ENCODE measurements at regions not wholly inside any gene's neighbourhood (a gene's known extent, or its start where the extent isn't known, plus 50 kb on each side); places are given as distances from the start of the nearest gene placed in this dataset.
A peak's percentile ranks its signal among the peaks of the same experiment; 100 is the strongest.

GRCh38 chr19:28290963-28291657, 921.8 kb downstream of the UQCRFS1 start:
- Histone ChIP-seq H3K4me2 (peak overlapping the region; percentile 96), H3K9me3 (peaks cover 1% of the 10 kb centered on the region), H3K27me3 (no peaks in the 10 kb centered on the region), H3K4me3 (peak overlapping the region; percentile 11), H4K20me1 (no peaks in the 10 kb centered on the region), H3K9ac (peak overlapping the region; percentile 73), H3K4me1 (peaks cover 88% of the 10 kb centered on the region), H3K36me3 (no peaks in the 10 kb centered on the region), H3K27ac (peak overlapping the region; percentile 91)
- no peak for TF ChIP-seq Cebpa-rat (IDR thresholded peaks at IDR 0.05)

- TF ChIP-seq Cebpa-rat (IDR thresholded peaks at IDR 0.05), result no peak
- H3K4me2 ChIP-seq, result peak overlapping the region; percentile 96
- peaks cover 84% of the 10 kb centered on the region for H3K4me1 ChIP-seq
- peaks cover 7% of the 10 kb centered on the region for H3K9me3 ChIP-seq
- peak overlapping the region; percentile 91 for H3K27ac ChIP-seq
- no peaks in the 10 kb centered on the region for H3K27me3 ChIP-seq
- H3K4me3 ChIP-seq, result peak overlapping the region; percentile 58
- no peaks in the 10 kb centered on the region for H3K36me3 ChIP-seq
- peak overlapping the region; percentile 77 for H3K9ac ChIP-seq
- no peaks in the 10 kb centered on the region for H4K20me1 ChIP-seq
These were observed 923.5 kb downstream of the UQCRFS1 start for GRCh38 chr19:28289295-28290063.

GRCh38 chr19:28288572-28289264, 924.2 kb downstream of the UQCRFS1 start:
- Histone ChIP-seq H3K4me2 (peak overlapping the region; percentile 96), H3K9me3 (peaks cover 7% of the 10 kb centered on the region), H3K27me3 (no peaks in the 10 kb centered on the region), H3K4me1 (peaks cover 77% of the 10 kb centered on the region), H3K4me3 (peak overlapping the region; percentile 58), H3K36me3 (no peaks in the 10 kb centered on the region), H4K20me1 (no peaks in the 10 kb centered on the region), H3K9ac (peak overlapping the region; percentile 77), H3K27ac (peak overlapping the region; percentile 91)
- no peak for TF ChIP-seq Cebpa-rat (IDR thresholded peaks at IDR 0.05)

- no peak overlapping the region for H3K9ac ChIP-seq
- H3K9me3 ChIP-seq, result peaks cover 13% of the 10 kb centered on the region
- no peak for TF ChIP-seq Cebpa-rat (IDR thresholded peaks at IDR 0.05)
- peaks cover 48% of the 10 kb centered on the region for H3K4me1 ChIP-seq
- no peaks in the 10 kb centered on the region for H4K20me1 ChIP-seq
- no peak overlapping the region for H3K4me3 ChIP-seq
- no peaks in the 10 kb centered on the region for H3K36me3 ChIP-seq
- H3K4me2 ChIP-seq, result no peak overlapping the region
- H3K27ac ChIP-seq, result no peak overlapping the region
- H3K27me3 ChIP-seq, result no peaks in the 10 kb centered on the region
These were observed 927.0 kb downstream of the UQCRFS1 start for GRCh38 chr19:28285917-28286316.

GRCh38 chr19:28285078-28285477, 927.9 kb downstream of the UQCRFS1 start:
- Histone ChIP-seq H3K4me3 (no peak overlapping the region), H3K9me3 (peaks cover 13% of the 10 kb centered on the region), H3K36me3 (no peaks in the 10 kb centered on the region), H3K27me3 (no peaks in the 10 kb centered on the region), H3K4me1 (peaks cover 40% of the 10 kb centered on the region), H3K4me2 (no peak overlapping the region), H3K9ac (no peak overlapping the region), H4K20me1 (no peaks in the 10 kb centered on the region), H3K27ac (no peak overlapping the region)
- TF ChIP-seq Cebpa-rat (IDR thresholded peaks at IDR 0.05), result no peak

- Histone ChIP-seq H3K27me3 (no peaks in the 10 kb centered on the region), H4K20me1 (no peaks in the 10 kb centered on the region), H3K4me2 (no peak overlapping the region), H3K36me3 (no peaks in the 10 kb centered on the region), H3K9ac (no peak overlapping the region), H3K27ac (no peak overlapping the region), H3K4me3 (no peak overlapping the region), H3K9me3 (peaks cover 13% of the 10 kb centered on the region), H3K4me1 (peaks cover 33% of the 10 kb centered on the region)
- no peak for TF ChIP-seq Cebpa-rat (IDR thresholded peaks at IDR 0.05)
These were observed 928.6 kb downstream of the UQCRFS1 start for GRCh38 chr19:28284389-28284788.

- no peak overlapping the region for H3K4me3 ChIP-seq
These were observed 929.4 kb downstream of the UQCRFS1 start for GRCh38 chr19:28283592-28283991.

GRCh38 chr19:28281676-28282075, 931.3 kb downstream of the UQCRFS1 start:
- H3K4me2 ChIP-seq, result no peak overlapping the region
- no peaks in the 10 kb centered on the region for H3K27me3 ChIP-seq
- TF ChIP-seq Cebpa-rat (IDR thresholded peaks at IDR 0.05), result no peak
- no peak overlapping the region for H3K4me3 ChIP-seq
- peaks cover 13% of the 10 kb centered on the region for H3K9me3 ChIP-seq
- peaks cover 6% of the 10 kb centered on the region for H3K4me1 ChIP-seq
- H3K27ac ChIP-seq, result no peak overlapping the region
- H3K36me3 ChIP-seq, result no peaks in the 10 kb centered on the region
- H4K20me1 ChIP-seq, result no peaks in the 10 kb centered on the region
- no peak overlapping the region for H3K9ac ChIP-seq

More at GRCh38 chr19:28283592-28283991, 929.4 kb downstream of the UQCRFS1 start:
- H4K20me1 ChIP-seq, result no peaks in the 10 kb centered on the region
- H3K27ac ChIP-seq, result no peak overlapping the region
- H3K9ac ChIP-seq, result no peak overlapping the region
- peaks cover 25% of the 10 kb centered on the region for H3K4me1 ChIP-seq
- no peaks in the 10 kb centered on the region for H3K36me3 ChIP-seq
- H3K9me3 ChIP-seq, result peaks cover 13% of the 10 kb centered on the region
- H3K27me3 ChIP-seq, result no peaks in the 10 kb centered on the region
- TF ChIP-seq Cebpa-rat (IDR thresholded peaks at IDR 0.05), result no peak
- no peak overlapping the region for H3K4me2 ChIP-seq

GRCh38 chr19:28264556-28264955, 948.4 kb downstream of the UQCRFS1 start:
- H3K36me3 ChIP-seq, result no peaks in the 10 kb centered on the region
- no peak overlapping the region for H3K9ac ChIP-seq
- H3K4me3 ChIP-seq, result no peak overlapping the region
- no peaks in the 10 kb centered on the region for H3K9me3 ChIP-seq
- no peak overlapping the region for H3K27ac ChIP-seq
- no peak for TF ChIP-seq Cebpa-rat (IDR thresholded peaks at IDR 0.05)
- H3K4me1 ChIP-seq, result no peaks in the 10 kb centered on the region
- no peak overlapping the region for H3K4me2 ChIP-seq
- no peaks in the 10 kb centered on the region for H4K20me1 ChIP-seq
- H3K27me3 ChIP-seq, result no peaks in the 10 kb centered on the region

GRCh38 chr19:28258829-28259228, 954.1 kb downstream of the UQCRFS1 start:
- Histone ChIP-seq H3K4me3 (no peak overlapping the region), H3K9ac (no peak overlapping the region), H3K4me1 (no peaks in the 10 kb centered on the region), H4K20me1 (no peaks in the 10 kb centered on the region), H3K27ac (no peak overlapping the region), H3K36me3 (no peaks in the 10 kb centered on the region), H3K9me3 (no peaks in the 10 kb centered on the region), H3K27me3 (no peaks in the 10 kb centered on the region), H3K4me2 (no peak overlapping the region)
- no peak for TF ChIP-seq Cebpa-rat (IDR thresholded peaks at IDR 0.05)
